A673 (cell line): ENCODE measurements at regions not wholly inside any gene's neighbourhood (a gene's known extent, or its start where the extent isn't known, plus 50 kb on each side); places are given as distances from the start of the nearest gene placed in this dataset.

ENCODE experiments used
- CTCF ChIP-seq: fragments of 300-800, 200-600 bp; sonication (generic); conservative IDR thresholded peaks from 2 replicates; pipeline ENCODE4 v1.5.1; 2017; ENCODE audit warnings: low read depth, mild to moderate bottlenecking, antibody characterized with exemption, low read length, moderate library complexity, mixed read lengths
- EZH2 ChIP-seq: fragments of 200-600 bp; sonication (generic); IDR thresholded peaks from 2 replicates; pipeline ENCODE4 v1.6.1; 2017; ENCODE audit warnings: borderline replicate concordance, low read depth, mild to moderate bottlenecking, mixed read lengths, antibody characterized with exemption, low read length; ENCODE audit not compliant: poor library complexity, severe bottlenecking

GRCh38 chr3:11906407-11906806 is 59.7 kb upstream of the TAMM41 start:
- no peak for TF ChIP-seq CTCF
- TF ChIP-seq EZH2, result no peak
